ENCODE measurements at regions not wholly inside any gene's neighbourhood (a gene's known extent, or its start where the extent isn't known, plus 50 kb on each side); places are given as distances from the start of the nearest gene placed in this dataset.

- Histone ChIP-seq H3K4me1 (no peaks in the 10 kb centered on the region), H3K27me3 (peaks cover 0 to 44% of the 10 kb centered on the region in 2 donors), H3K4me3 (no peak overlapping the region), H3K36me3 (no peaks in the 10 kb centered on the region), H3K27ac (no peak overlapping the region), H3K9me3 (no peaks in the 10 kb centered on the region)
- DNase-seq (peak in 1 of 4 donors; percentile 13), ATAC-seq (no peak)
- intact Hi-C loops (cut with DNase I) = no loop called here
- no peak for TF ChIP-seq CTCF (IDR thresholded peaks at IDR 0.05)
These were observed 146.5 kb upstream of the SOX1 start for GRCh38 chr13:111920306-111920931.

DNA sequence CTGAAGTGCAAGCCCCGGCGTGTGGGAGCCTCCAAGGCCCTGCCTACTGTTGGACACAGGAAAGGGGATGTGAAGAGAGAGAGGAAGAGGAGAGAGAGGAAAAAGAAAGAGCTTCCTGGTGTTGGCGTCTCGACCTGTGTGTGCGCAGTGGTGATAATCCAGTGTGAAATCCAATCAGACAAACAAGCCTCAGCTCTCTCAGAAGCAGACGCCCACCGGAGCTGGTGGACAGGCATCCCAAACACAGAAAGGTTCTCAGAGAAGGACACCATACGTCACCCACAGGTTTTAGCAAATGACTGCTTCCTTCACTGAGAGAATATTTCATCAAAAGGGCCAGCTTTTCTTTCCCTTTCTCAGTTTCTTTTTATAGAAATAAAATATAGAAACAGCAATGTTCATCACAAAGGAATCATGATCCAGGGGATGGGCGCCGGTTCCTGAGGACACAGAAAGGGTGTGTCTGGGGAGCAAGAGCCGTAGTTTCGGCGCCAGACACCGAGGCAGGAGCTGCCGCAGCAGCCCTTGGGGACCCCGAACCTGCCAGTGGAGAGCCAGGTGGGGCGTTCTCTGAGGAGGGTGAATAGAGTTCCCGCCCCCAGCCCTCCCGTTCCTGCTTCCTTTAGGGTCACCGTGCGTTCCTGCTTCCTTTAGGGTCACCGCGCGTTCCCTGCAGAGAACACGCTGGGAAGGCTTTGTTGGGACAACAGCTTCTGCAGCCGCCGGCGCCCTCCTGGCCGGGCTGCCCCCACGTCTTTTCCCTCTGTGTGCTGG is 145.8 kb upstream of the SOX1 start:
- intact Hi-C loops (cut with DNase I) = no loop called here
- TF ChIP-seq CTCF (IDR thresholded peaks at IDR 0.05) = no peak
- Histone ChIP-seq H3K4me3 (no peak overlapping the region), H3K27ac (no peak overlapping the region), H3K9me3 (no peaks in the 10 kb centered on the region), H3K4me1 (no peaks in the 10 kb centered on the region), H3K36me3 (no peaks in the 10 kb centered on the region), H3K27me3 (peaks cover 0 to 46% of the 10 kb centered on the region in 2 donors)
- ATAC-seq = no peak
- DNase-seq = peak in 1 of 4 donors; percentile 17

DNA sequence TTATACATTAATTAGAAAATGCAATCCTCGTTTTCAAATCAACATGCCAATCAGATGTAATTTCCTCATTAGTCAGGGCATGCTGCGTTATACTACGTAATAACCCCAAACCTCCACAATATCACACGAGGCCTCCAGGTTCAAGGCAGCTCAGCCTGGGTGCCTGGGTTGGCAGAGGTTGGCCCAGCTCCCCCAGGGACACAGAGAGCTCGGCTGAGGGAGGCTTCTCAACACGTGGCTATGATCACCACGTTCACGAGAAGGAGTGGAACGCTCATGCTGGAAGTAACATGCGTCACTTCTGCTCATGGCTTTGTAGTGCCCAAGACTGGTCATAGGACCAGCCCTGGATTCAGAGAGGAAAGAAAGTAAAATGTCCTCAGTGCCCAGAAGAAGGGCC is 144.9 kb upstream of the SOX1 start:
- no peak for ATAC-seq
- TF ChIP-seq CTCF (IDR thresholded peaks at IDR 0.05) = no peak
- Histone ChIP-seq H3K4me1 (no peaks in the 10 kb centered on the region), H3K27ac (no peak overlapping the region), H3K27me3 (peaks cover 0 to 55% of the 10 kb centered on the region in 2 donors), H3K9me3 (no peaks in the 10 kb centered on the region), H3K36me3 (no peaks in the 10 kb centered on the region), H3K4me3 (no peak overlapping the region)
- peak in 1 of 4 donors; percentile 4 for DNase-seq
- intact Hi-C loops (cut with DNase I) = no loop called here

- Histone ChIP-seq H3K27ac (no peak overlapping the region), H3K4me3 (no peak overlapping the region), H3K36me3 (no peaks in the 10 kb centered on the region), H3K4me1 (no peaks in the 10 kb centered on the region), H3K27me3 (peaks cover 0 to 61% of the 10 kb centered on the region in 2 donors), H3K9me3 (no peaks in the 10 kb centered on the region)
- DNase-seq (no peak), ATAC-seq (no peak)
- intact Hi-C loops (cut with DNase I) = no loop called here
- TF ChIP-seq CTCF (IDR thresholded peaks at IDR 0.05) = no peak
These were observed 143.5 kb upstream of the SOX1 start for GRCh38 chr13:111923439-111923838.

- no peak for TF ChIP-seq CTCF (IDR thresholded peaks at IDR 0.05)
- no peak for DNase-seq
- no peaks in the 10 kb centered on the region for H3K4me1 ChIP-seq
- peaks cover 0 to 61% of the 10 kb centered on the region in 2 donors for H3K27me3 ChIP-seq
- no peak overlapping the region for H3K4me3 ChIP-seq
- ATAC-seq = no peak
- no peaks in the 10 kb centered on the region for H3K9me3 ChIP-seq
- no peak overlapping the region for H3K27ac ChIP-seq
- no peaks in the 10 kb centered on the region for H3K36me3 ChIP-seq
- intact Hi-C loops (cut with DNase I) = no loop called here
These were observed 142.8 kb upstream of the SOX1 start for GRCh38 chr13:111923991-111924677.
